Endothelial cell of umbilical vein (primary cell): ENCODE measurements at regions not wholly inside any gene's neighbourhood (a gene's known extent, or its start where the extent isn't known, plus 50 kb on each side); places are given as distances from the start of the nearest gene placed in this dataset.

Experiments
- CTCF ChIP-seq, 2 donors: IDR thresholded peaks; 1 replicate in 1 of 2; 2 replicates in 1 of 2; pipeline ENCODE4 v1.5.1; 2011; ENCODE audit warnings: low read length in 2 of 2, mild to moderate bottlenecking in 2 of 2, moderate library complexity in 2 of 2, control low read depth in 1 of 2, inconsistent platforms in 1 of 2, low read depth in 1 of 2; ENCODE audit not compliant: insufficient read depth in 1 of 2; ENCODE audit errors: extremely low read depth in 1 of 2
- EZH2 ChIP-seq: IDR thresholded peaks from 2 replicates; pipeline ENCODE4 v1.6.1; 2012; ENCODE audit warnings: borderline replicate concordance, low read depth, mild to moderate bottlenecking, moderate library complexity, low read length, inconsistent platforms; ENCODE audit not compliant: severe bottlenecking
- GATA2 ChIP-seq: IDR thresholded peaks from 2 replicates; pipeline ENCODE4 v1.7.0; 2011; ENCODE audit warnings: low read depth, mild to moderate bottlenecking, moderate library complexity, mixed read lengths, low read length; ENCODE audit not compliant: insufficient read length, insufficient read depth
- JUN ChIP-seq: IDR thresholded peaks from 2 replicates; pipeline ENCODE4 v1.6.1; 2011; ENCODE audit warnings: borderline replicate concordance, low read depth; ENCODE audit not compliant: insufficient read length, insufficient read depth
- MAX ChIP-seq: IDR thresholded peaks from 2 replicates; pipeline ENCODE4 v1.6.1; 2011; ENCODE audit not compliant: insufficient read depth, insufficient read length
- MYC ChIP-seq: IDR thresholded peaks from one replicate; pipeline ENCODE4 v1.6.1; 2011; ENCODE audit warnings: mild to moderate bottlenecking, low read depth, low read length
- POLR2A ChIP-seq: IDR thresholded peaks from 2 replicates; pipeline ENCODE4 v1.6.1; 2012; ENCODE audit warnings: low read depth, mild to moderate bottlenecking, control low read depth, low read length
- POLR2AphosphoS5 ChIP-seq: IDR thresholded peaks from 2 replicates; pipeline ENCODE4 v1.6.1; 2012; ENCODE audit warnings: low read depth, mild to moderate bottlenecking, control low read depth, low read length, moderate library complexity; ENCODE audit not compliant: insufficient read depth

DNA sequence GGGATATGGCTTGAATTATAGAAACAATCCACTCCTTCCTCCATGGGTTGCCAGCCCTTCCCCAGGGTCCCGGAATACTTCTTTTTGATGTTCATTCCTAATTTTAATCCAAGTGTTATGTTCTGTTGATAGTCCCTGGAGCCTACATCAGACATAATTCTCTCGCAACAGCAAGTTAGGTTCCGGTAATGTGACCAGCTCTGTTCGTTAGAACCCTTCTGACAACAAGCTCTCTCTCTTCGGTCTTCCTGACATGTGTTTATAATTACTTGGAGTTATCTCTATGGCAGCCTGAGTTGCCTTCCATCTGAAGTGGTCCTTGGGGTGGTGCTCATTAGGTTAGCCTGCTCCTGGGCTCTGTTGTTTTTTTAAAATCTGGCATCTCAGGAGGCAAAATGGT lies 506.9 kb upstream of the JARID2 start:
- no peak for TF ChIP-seq POLR2AphosphoS5
- TF ChIP-seq POLR2A: no peak
- no peak for TF ChIP-seq CTCF (IDR thresholded peaks at IDR 0.05; ENCODE audit: extremely low read depth in 1 of 2, insufficient read depth in 1 of 2, low read depth in 1 of 2, low read length in 2 of 2)
- no peak for TF ChIP-seq MYC
- TF ChIP-seq JUN: no peak
- no peak for TF ChIP-seq MAX
- TF ChIP-seq EZH2: no peak
- no peak for TF ChIP-seq GATA2
